BLaER1 treated with 17β-estradiol and CSF1 and Interleukin-3, amounts not matched to agents 10 nM and 100 nM (cell line): ENCODE measurements at regions not wholly inside any gene's neighbourhood (a gene's known extent, or its start where the extent isn't known, plus 50 kb on each side); places are given as distances from the start of the nearest gene placed in this dataset.
A peak's percentile ranks its signal among the peaks of the same experiment; 100 is the strongest.
"Not testable (repeated sequence)": the region's sequence is repeated elsewhere in the genome, so short reads cannot be mapped to it uniquely, and the experiment has no call there.

Source experiments
- H3K27ac ChIP-seq, 11 experiments: shearing (Covaris generic); formaldehyde crosslinking; 2 replicates each; pipeline ENCODE4 v1.8.1; 2022
- H3K27me3 ChIP-seq, 11 experiments: shearing (Covaris generic); formaldehyde crosslinking; 2 replicates each; pipeline ENCODE4 v1.8.1; 2022
- H3K36me3 ChIP-seq, 11 experiments: shearing (Covaris generic); formaldehyde crosslinking; 2 replicates each; pipeline ENCODE4 v1.8.1; 2022
- H3K4me1 ChIP-seq, 10 experiments: shearing (Covaris generic); formaldehyde crosslinking; 2 replicates each; pipeline ENCODE4 v1.8.1; 2022
- H3K4me2 ChIP-seq, 11 experiments: shearing (Covaris generic); formaldehyde crosslinking; 2 replicates each; pipeline ENCODE4 v1.8.1; 2022
- H3K4me3 ChIP-seq, 10 experiments: shearing (Covaris generic); formaldehyde crosslinking; 2 replicates each; pipeline ENCODE4 v1.8.1; 2022
- H3K9ac ChIP-seq, 11 experiments: shearing (Covaris generic); formaldehyde crosslinking; 2 replicates each; pipeline ENCODE4 v1.8.1; 2022
- H3K9me3 ChIP-seq, 11 experiments: shearing (Covaris generic); formaldehyde crosslinking; replicated peaks in 1 of 11; 2 replicates each; pipeline ENCODE4 v1.8.1; 2022
- H4K20me1 ChIP-seq, 11 experiments: shearing (Covaris generic); formaldehyde crosslinking; 2 replicates each; pipeline ENCODE4 v1.8.1; 2022
- Cebpa-rat ChIP-seq, 11 experiments: shearing (Covaris generic); IDR thresholded peaks; 2 replicates each; pipeline ENCODE4 v1.8.1; 2022

GRCh38 chr1:121544500-121544899 is 359.7 kb downstream of the SRGAP2C start:
- Histone ChIP-seq H3K27me3 (no peaks in the 10 kb centered on the region), H3K9ac (no peak overlapping the region), H3K36me3 (peaks cover 0 to 10% (median 0%) of the 10 kb centered on the region in 11 experiments; a peak in 1 of 22 replicates), H4K20me1 (no peaks in the 10 kb centered on the region), H3K9me3 (0 out of 22 replicates have a peak, but pooled peaks cover 0 to 4% (median 0%) of the 10 kb centered on the region in 11 experiments), H3K4me1 (peaks cover 0 to 22% (median 0%) of the 10 kb centered on the region in 10 experiments; a peak in 3 of 20 replicates), H3K4me3 (no peak overlapping the region), H3K27ac (no peak overlapping the region), H3K4me2 (no peak overlapping the region)
- no peak for TF ChIP-seq Cebpa-rat (IDR thresholded peaks at IDR 0.05)

GRCh38 chr1:121545899-121546298 is 361.1 kb downstream of the SRGAP2C start:
- not testable (repeated sequence) for H3K4me3 ChIP-seq, H3K27me3 ChIP-seq, H3K9me3 ChIP-seq, H3K36me3 ChIP-seq, H3K9ac ChIP-seq, H4K20me1 ChIP-seq, H3K27ac ChIP-seq, H3K4me2 ChIP-seq
- H3K4me1 ChIP-seq = peaks cover 0 to 25% (median 2%) of the 10 kb centered on the region in 10 experiments; a peak in 11 of 20 replicates

- Histone ChIP-seq H3K36me3 (no peaks in the 10 kb centered on the region), H3K27me3 (no peaks in the 10 kb centered on the region), H3K4me3 (no peak overlapping the region), H3K4me2 (peak overlapping the region in 1 of 11 experiments; percentile 46; a peak in 2 of 22 replicates), H3K4me1 (peaks cover 7 to 36% (median 13%) of the 10 kb centered on the region in 10 experiments; a peak in 19 of 20 replicates), H3K27ac (no peak overlapping the region), H3K9me3 (0 out of 22 replicates have a peak, but pooled peaks cover 0 to 4% (median 0%) of the 10 kb centered on the region in 11 experiments), H3K9ac (no peak overlapping the region), H4K20me1 (no peaks in the 10 kb centered on the region)
- no peak for TF ChIP-seq Cebpa-rat (IDR thresholded peaks at IDR 0.05)
Observed at GRCh38 chr1:121546830-121547591, 362.2 kb downstream of the SRGAP2C start.

- H3K27me3 ChIP-seq, H3K9ac ChIP-seq, H3K9me3 ChIP-seq, H3K27ac ChIP-seq, H3K4me3 ChIP-seq, H4K20me1 ChIP-seq, H3K36me3 ChIP-seq: not testable (repeated sequence)
- Histone ChIP-seq H3K4me2 (peak overlapping the region in 1 of 11 experiments; percentile 46; a peak in 1 of 22 replicates), H3K4me1 (peaks cover 7 to 43% (median 20%) of the 10 kb centered on the region in 10 experiments; a peak in 19 of 20 replicates)
Observed at GRCh38 chr1:121547726-121548125, 363.0 kb downstream of the SRGAP2C start.

- not testable (repeated sequence) for H3K36me3 ChIP-seq, H4K20me1 ChIP-seq, H3K27me3 ChIP-seq, H3K9me3 ChIP-seq, H3K4me3 ChIP-seq, H3K9ac ChIP-seq, H3K27ac ChIP-seq
- Histone ChIP-seq H3K4me1 (peaks cover 7 to 42% (median 23%) of the 10 kb centered on the region in 10 experiments; a peak in 19 of 20 replicates), H3K4me2 (peak overlapping the region in 8 of 11 experiments; percentile 3 to 57 (median 43); a peak in 7 of 22 replicates)
Observed at GRCh38 chr1:121550817-121551216, 366.0 kb downstream of the SRGAP2C start.

- not testable (repeated sequence) for H3K9me3 ChIP-seq, H4K20me1 ChIP-seq, H3K4me3 ChIP-seq, H3K9ac ChIP-seq, H3K27ac ChIP-seq, H3K36me3 ChIP-seq, H3K27me3 ChIP-seq
- Histone ChIP-seq H3K4me2 (peak overlapping the region; percentile 3 to 57 (median 44); a peak in 18 of 22 replicates), H3K4me1 (peaks cover 7 to 42% (median 23%) of the 10 kb centered on the region in 10 experiments; a peak in 19 of 20 replicates)
Observed at GRCh38 chr1:121551491-121551890, 366.7 kb downstream of the SRGAP2C start.

GRCh38 chr1:121556560-121556959 is 371.8 kb downstream of the SRGAP2C start:
- H3K4me2 ChIP-seq, H3K27ac ChIP-seq, H3K36me3 ChIP-seq, H3K9ac ChIP-seq, H4K20me1 ChIP-seq, H3K9me3 ChIP-seq, H3K27me3 ChIP-seq, H3K4me3 ChIP-seq: not testable (repeated sequence)
- H3K4me1 ChIP-seq = peaks cover 9 to 58% (median 14%) of the 10 kb centered on the region in 10 experiments

GRCh38 chr1:121558034-121558433 is 373.3 kb downstream of the SRGAP2C start:
- H3K4me3 ChIP-seq, H3K36me3 ChIP-seq, H3K9me3 ChIP-seq, H4K20me1 ChIP-seq, H3K27me3 ChIP-seq, H3K9ac ChIP-seq: not testable (repeated sequence)
- Histone ChIP-seq H3K4me1 (peaks cover 0 to 43% (median 5%) of the 10 kb centered on the region in 10 experiments; a peak in 10 of 20 replicates), H3K27ac (peak overlapping the region in 4 of 11 experiments; percentile 26 to 67 (median 48); a peak in 7 of 22 replicates), H3K4me2 (peak overlapping the region in 4 of 11 experiments; percentile 37 to 61 (median 58); a peak in 5 of 22 replicates)

GRCh38 chr1:121558514-121558913 is 373.7 kb downstream of the SRGAP2C start:
- peak overlapping the region in 4 of 11 experiments; percentile 37 to 61 (median 58); a peak in 4 of 22 replicates for H3K4me2 ChIP-seq

More at GRCh38 chr1:121558514-121558913, 373.7 kb downstream of the SRGAP2C start:
- H3K4me1 ChIP-seq = peaks cover 0 to 39% (median 5%) of the 10 kb centered on the region in 10 experiments; a peak in 10 of 20 replicates
- no peaks in the 10 kb centered on the region for H3K27me3 ChIP-seq
- no peaks in the 10 kb centered on the region for H3K9me3 ChIP-seq
- H3K4me3 ChIP-seq = no peak overlapping the region
- no peak for TF ChIP-seq Cebpa-rat (IDR thresholded peaks at IDR 0.05)
- peak overlapping the region in 4 of 11 experiments; percentile 26 to 67 (median 48); a peak in 7 of 22 replicates for H3K27ac ChIP-seq
- no peak overlapping the region for H3K9ac ChIP-seq
- H4K20me1 ChIP-seq = no peaks in the 10 kb centered on the region
- H3K36me3 ChIP-seq = peaks cover 0 to 2% (median 0%) of the 10 kb centered on the region in 11 experiments; a peak in 2 of 22 replicates
